H1 (cell line): ENCODE measurements at regions not wholly inside any gene's neighbourhood (a gene's known extent, or its start where the extent isn't known, plus 50 kb on each side); places are given as distances from the start of the nearest gene placed in this dataset.

Experiments used
- EGR1 ChIP-seq: IDR thresholded peaks from 2 replicates; pipeline ENCODE4 v1.6.1; 2011; ENCODE audit warnings: low read depth, low read length, borderline replicate concordance
- KDM1A ChIP-seq: fragments of 200-600, 300-600 bp; sonication (generic); IDR thresholded peaks from 2 replicates; pipeline ENCODE4 v1.7.1; 2016; ENCODE audit warnings: mild to moderate bottlenecking, low read length, borderline replicate concordance
- PHF8 ChIP-seq: fragments of 200-600 bp; sonication (generic); conservative IDR thresholded peaks from 2 replicates; pipeline ENCODE4 v1.7.1; 2012; ENCODE audit warnings: low read depth, mild to moderate bottlenecking, inconsistent platforms, low read length, moderate library complexity
- RFX5 ChIP-seq: IDR thresholded peaks from 2 replicates; pipeline ENCODE4 v1.6.1; 2011; ENCODE audit warnings: low read depth, low read length, improper control_type of control experiment, borderline replicate concordance
- ZNF274 ChIP-seq: IDR thresholded peaks from 2 replicates; pipeline ENCODE4 v1.7.0; 2012; ENCODE audit warnings: low read length, borderline replicate concordance; ENCODE audit errors: extremely low read depth

DNA sequence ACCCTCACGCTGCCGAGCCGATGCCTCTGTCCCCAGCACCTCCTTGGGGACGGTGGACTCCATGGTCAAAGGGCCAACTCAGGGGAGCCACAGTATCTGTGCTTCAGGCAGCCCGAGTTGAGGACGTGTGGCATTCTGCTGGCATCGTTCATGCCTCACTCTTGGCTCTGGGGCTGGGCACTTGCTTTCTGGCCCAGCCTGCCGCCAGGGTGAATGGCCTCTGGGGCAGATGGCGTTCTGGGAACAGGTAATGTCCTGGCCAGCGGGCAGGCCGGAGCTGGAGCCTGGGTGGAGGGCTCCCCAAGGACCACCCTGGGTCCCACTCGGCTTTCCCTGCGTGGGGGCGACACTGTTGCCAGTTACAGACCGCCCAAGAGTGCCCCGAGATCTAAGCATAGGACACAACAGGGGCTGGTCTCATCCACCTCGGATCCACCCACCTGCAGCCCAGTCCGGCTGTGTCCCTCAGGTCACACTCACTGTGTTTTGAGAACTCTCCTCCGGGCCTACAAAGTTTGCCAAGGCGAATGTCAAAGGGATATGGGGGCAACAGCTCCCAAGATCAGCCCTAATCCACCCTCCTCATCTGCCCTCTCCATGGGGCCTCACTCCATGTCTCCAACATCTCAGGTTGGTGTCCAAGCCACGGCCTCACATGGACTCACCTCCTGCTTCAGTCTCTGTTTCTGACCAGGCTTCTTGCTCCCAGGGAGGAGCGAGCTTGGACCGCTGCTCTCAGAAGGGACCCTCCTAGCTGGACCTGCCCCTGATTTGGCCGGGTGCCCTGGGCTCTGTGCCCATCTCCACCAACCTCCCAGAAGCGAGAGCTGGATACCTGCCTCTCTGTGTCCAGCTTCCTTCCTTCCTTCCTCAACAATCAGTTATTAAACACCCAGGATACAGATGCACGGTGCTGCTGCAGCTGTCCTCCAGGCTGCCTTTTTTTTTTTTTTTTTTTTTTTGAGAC, 60.8 kb downstream of the TMEM235 start (continued):
- TF ChIP-seq EGR1 (no peak), RFX5 (no peak), KDM1A (no peak), ZNF274 (no peak), PHF8 (no peak)
